GF-D8 (cell line): ENCODE measurements at regions not wholly inside any gene's neighbourhood (a gene's known extent, or its start where the extent isn't known, plus 50 kb on each side); places are given as distances from the start of the nearest gene placed in this dataset.

ENCODE experiments used
- DNase-seq: peaks from one replicate; lab custom pipeline; 2025; lab: John Stamatoyannopoulos, UW

GRCh38 chr12:91397866-91398532 is 215.4 kb upstream of the DCN start:
- no peak for DNase-seq

- DNase-seq = no peak
These were observed 213.7 kb upstream of the DCN start for GRCh38 chr12:91396293-91396692.

DNA sequence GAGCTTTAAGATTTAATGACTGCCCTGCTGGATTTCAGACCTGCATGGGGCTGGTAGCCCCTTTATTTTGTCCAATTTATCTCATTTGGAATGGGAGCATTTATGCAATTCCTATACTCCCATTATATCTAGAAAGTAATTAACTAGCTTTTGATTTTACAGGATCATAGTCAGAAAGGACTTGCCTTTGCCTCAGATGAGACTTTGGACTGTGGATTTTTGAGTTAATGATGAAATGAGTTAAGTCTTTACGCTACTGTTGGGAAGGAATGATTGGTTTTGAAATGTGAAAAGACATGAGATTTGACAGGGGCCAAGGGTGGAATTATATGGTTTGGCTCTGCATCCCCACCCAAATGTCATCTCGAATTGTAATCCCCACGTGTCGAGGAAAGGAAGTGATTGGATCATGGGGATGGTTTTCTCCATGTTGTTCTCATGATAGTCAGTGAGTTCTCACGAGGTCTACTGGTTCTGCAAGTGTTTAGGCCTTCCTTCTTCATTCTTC is 213.1 kb upstream of the DCN start:
- DNase-seq = no peak

DNA sequence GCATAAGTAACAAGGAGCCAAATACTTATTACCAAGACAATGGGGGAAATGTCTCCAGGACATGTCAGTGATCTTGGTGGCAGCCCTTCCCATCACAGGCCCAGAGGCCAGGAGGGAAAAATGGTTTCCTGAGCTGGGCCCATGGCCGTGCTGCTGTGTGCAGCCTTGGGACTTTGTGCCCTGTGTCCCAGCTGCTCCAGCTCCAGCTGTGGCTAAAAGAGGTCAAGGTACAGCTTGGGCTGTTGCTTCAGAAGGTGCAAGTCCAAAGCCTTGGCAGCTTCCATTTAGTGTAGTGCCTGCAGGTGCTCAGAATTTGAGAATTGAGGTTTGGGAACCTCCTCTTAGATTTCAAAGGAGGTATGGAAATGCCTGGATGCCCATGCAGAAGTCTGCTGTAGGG is 212.3 kb upstream of the DCN start:
- no peak for DNase-seq

DNA sequence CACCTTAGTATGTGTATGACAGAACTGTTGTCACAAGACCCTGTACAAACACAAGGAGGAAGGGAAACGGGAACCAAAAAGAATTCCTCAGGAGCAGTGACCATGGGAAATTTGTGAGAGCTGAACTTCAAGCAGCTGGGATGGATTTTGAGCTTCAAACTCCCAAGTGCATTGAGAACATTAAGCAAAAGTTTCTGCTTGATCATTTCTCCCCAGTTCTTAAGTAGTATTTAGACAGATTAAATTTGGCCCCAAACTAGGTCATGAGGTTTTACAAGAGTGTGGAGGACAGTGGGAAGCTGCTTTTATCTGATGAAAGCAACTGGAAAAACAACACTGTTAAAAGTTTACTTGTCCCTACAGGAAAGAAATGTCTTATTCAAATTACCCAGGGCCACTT is 206.0 kb upstream of the DCN start:
- DNase-seq = no peak

DNA sequence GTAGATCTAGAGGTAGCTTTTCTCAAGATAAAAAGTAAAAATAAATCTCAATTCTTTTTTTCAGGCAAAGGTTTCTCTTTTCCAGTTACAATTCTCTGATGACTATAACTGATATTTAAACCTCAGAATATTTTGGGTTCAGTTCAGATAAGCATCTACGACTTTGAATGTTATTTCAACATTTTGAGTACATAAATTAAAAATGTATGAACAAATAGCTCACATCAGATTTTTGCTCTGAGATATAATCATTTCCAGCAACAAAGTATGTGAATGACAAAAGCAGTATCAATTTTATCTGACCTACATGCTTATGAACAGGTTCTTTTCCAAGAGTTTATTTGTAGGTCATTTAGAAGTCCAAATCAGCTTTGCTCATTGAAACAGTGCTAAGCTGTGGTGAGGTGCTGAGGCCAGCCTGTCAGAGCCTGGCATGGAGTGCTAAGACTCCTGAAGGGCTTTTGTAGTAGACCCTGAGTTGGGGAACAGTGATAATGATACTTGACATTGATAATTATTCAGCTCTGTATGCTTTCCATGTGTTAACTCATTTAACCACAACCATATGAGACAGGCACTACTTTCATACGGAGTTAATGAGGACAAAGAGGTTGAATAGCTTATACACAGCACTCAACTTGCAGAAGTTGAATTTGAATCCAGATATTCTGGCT is 205.0 kb upstream of the DCN start:
- DNase-seq = no peak

GRCh38 chr12:91384806-91385205 is 202.2 kb upstream of the DCN start:
- no peak for DNase-seq

GRCh38 chr12:91384366-91384765 is 201.7 kb upstream of the DCN start:
- no peak for DNase-seq

- no peak for DNase-seq
These were observed 200.5 kb upstream of the DCN start for GRCh38 chr12:91383099-91383498.

DNA sequence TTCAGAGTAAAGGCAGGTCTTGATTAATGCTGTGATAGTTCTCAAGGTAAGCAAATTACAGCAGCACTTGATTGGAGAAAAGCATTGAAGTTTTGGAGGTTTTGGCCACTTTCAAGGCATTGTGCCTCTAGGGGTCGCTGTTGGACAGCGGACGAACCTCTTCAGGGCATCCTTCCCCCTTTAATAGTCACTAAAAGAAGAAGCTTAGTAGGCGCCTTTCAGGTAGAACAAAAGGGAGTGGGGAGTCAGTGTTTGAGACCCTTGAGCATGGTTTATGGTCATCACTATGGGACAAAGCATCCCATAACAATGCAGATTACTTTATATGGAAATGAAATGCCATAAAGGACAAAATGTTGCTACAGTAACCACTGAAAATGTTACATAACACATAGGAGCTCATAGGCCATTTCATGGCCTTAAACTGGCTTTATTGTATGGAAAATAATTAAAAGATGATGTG is 199.5 kb upstream of the DCN start:
- DNase-seq = no peak

- DNase-seq = no peak
These were observed 198.7 kb upstream of the DCN start for GRCh38 chr12:91381309-91381804.

DNA sequence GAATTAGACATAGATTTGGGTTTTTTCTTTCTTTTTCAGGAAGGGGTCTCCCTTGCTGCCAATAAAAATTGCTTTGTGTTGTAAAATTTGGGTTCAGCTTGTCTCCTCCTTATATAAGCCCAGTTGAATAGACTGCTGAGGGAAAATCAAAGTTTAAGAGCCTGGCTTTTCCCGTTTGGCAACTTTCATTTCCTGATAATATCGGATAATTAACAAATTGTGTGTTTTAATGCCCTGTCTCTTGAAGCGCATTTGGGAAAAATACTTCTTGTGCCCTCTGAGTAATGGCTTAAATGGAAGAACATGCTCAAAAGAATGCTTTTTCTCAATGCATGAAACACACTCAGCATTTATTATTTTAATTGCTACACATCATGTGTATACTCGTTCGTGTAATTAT is 198.0 kb upstream of the DCN start:
- no peak for DNase-seq

DNA sequence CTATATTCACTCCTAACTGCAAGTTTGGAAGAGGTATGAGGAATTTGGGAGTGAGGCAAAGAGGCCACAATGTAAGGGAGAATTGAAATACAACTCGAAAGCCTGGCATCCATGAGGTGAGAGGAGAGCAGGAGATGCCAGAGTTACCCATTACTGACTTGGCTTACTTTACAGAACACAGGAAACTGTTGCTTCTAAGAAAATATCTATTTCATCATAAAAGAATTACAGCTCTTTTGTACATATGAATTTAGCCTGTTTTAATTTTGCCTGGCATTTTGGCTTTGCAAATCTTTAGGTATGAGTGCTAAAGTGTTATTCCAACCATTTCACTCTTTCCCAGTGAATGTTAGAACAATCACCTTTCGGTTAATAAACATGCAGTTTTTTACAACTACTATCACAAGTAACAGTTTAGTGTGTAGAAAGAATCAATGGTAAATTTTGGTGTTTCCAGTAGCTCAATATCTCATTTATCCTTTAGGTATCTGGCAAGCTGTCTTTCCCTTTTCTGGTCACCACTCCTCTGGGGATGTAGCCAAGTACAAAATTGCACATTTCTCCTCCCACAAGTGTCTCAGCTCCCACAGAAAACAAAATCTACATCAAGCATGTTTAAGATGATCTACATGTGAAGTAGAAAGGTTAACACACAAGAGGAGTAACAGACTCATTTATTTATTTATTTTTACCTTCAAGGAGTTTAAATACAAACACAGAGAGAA is 196.6 kb upstream of the DCN start:
- DNase-seq = no peak

- no peak for DNase-seq
These were observed 194.8 kb upstream of the DCN start for GRCh38 chr12:91377436-91377835.

- no peak for DNase-seq
These were observed 190.5 kb upstream of the DCN start for GRCh38 chr12:91373086-91373485.

DNA sequence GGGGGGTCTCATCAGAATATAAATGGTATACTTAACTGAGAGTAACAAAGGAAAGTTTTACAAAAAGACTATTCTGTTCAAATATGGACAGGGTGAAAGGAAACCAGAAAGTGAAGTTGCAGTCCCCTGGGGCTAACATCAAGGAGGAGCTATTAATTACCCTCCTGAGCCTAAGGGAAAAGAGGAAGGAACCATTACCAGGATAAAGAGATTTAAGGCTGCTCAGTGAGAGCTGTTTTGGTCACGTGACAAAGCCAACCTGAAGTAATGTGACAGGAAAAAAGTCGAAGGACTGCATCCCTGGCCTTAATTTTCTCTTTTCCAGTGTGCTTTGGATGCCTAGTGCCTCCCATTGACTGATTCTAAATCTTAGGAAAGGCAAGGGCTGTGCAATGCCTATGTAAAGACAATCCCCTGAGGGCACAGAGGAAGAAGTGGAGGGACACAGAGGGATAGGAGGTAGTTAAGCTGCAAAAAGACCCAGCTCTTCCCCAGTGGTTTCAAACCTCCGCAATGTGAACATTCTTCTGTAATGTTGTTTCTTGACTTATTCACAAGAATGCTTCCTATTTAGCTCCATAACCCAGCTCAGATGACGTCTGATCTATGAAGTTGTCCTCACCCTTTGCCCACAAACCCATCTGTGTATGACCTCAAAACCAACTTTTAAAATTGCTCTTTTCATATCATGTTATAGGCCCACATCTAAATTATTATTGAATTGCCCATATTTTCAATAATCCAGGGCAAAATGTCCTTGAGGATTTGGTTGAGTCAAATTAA is 187.7 kb upstream of the DCN start:
- DNase-seq = no peak

- DNase-seq = no peak
These were observed 186.0 kb upstream of the DCN start for GRCh38 chr12:91368613-91369012.

DNA sequence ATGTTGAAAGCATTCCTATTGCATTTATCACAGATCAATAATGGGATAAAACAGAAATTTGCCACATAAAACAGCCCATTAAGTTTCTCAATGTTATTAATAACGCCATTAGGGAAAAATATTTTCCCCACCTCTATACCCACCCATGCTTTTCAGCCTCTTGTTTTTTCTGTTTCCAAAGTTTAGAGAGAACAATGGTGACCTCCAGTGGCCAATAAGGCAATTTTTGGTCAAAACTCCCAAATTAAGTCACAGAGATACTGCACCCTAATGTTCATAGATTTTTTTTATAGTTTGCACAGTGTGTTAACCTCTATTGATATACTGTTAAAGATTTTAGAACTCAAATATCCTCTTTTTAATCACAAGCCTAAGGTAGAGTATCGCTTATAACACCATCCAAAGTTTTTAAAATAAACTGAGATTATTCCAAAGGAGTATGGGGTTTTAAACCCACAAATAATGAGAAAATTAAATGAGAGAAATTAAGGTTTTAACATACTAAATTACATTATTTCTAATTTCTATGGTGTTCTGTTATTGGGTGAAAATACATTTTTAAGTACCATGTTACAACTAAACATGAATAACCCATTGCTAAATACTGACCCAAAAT is 184.7 kb upstream of the DCN start:
- DNase-seq = no peak

GRCh38 chr12:91364471-91365184 is 182.0 kb upstream of the DCN start:
- DNase-seq = no peak

DNA sequence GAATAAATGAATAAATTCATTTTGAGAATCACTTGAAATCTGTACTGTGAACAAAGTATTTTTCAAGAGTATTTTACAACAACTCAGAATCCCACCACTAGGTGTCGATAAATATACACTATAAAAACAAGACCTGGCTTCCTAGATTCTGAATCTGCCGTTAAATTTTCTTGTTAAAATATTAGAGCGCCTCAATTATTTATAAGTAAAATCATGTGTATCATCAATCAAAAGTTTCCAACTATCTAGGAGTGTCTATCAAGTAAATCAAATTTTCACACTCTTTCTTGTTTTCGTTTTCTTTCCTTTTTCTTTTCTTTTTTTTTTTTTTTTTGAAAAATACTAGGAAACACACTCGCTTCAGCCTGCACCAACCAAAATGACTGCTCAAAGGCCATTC is 179.2 kb upstream of the DCN start:
- no peak for DNase-seq

- no peak for DNase-seq
These were observed 174.8 kb upstream of the DCN start for GRCh38 chr12:91357381-91357780.
